K562 (cell line): ENCODE measurements at regions not wholly inside any gene's neighbourhood (a gene's known extent, or its start where the extent isn't known, plus 50 kb on each side); places are given as distances from the start of the nearest gene placed in this dataset.

Experiments used
- BCL6 ChIP-seq: fragments of 250-450 bp; sonication (Bioruptor Pico); IDR thresholded peaks from 2 replicates; pipeline ENCODE4 v1.4.0; 2020
- KDM2B ChIP-seq: fragments of 250-450 bp; sonication (Bioruptor Pico); IDR thresholded peaks from 2 replicates; pipeline ENCODE4 v1.8.0; 2021; ENCODE audit warnings: mild to moderate bottlenecking, moderate library complexity
- MAFF ChIP-seq: IDR thresholded peaks from 2 replicates; pipeline ENCODE4 v1.6.1; 2012; ENCODE audit warnings: low read length, improper control_type of control experiment
- NFIC ChIP-seq: fragments of 450-650 bp; IDR thresholded peaks from 2 replicates; pipeline ENCODE4 v1.6.1; 2017; ENCODE audit warnings: mild to moderate bottlenecking, inconsistent platforms
- PYGO2 ChIP-seq: fragments of 450-650 bp; IDR thresholded peaks from 2 replicates; pipeline ENCODE4 v1.6.1; 2016; ENCODE audit warnings: mild to moderate bottlenecking, missing genetic modification characterization, moderate library complexity, missing compliant biosample characterization
- TAF1 ChIP-seq: IDR thresholded peaks from 2 replicates; pipeline ENCODE4 v1.6.1; 2011; ENCODE audit warnings: mild to moderate bottlenecking, low read length, moderate library complexity; ENCODE audit not compliant: insufficient read depth, control insufficient read depth, severe bottlenecking; ENCODE audit errors: extremely low read depth
- TCF7L2 ChIP-seq: fragments of 150-350 bp; IDR thresholded peaks from 2 replicates; pipeline ENCODE4 v1.6.1; 2016; ENCODE audit warnings: low read depth, mild to moderate bottlenecking, low read length, moderate library complexity
- ZNF324 ChIP-seq: fragments of 250-450 bp; sonication (Bioruptor Pico); IDR thresholded peaks from 2 replicates; pipeline ENCODE4 v1.4.0; 2020; ENCODE audit warnings: mild to moderate bottlenecking
- ZNF778 ChIP-seq: fragments of 450-650 bp; formaldehyde crosslinking; IDR thresholded peaks from 2 replicates; pipeline ENCODE4 v1.4.0; 2020; ENCODE audit warnings: mild to moderate bottlenecking, moderate library complexity
- TF ChIP-seq, protein P1 (sequence below): fragments of 150-350 bp; conservative IDR thresholded peaks from 2 replicates; pipeline ENCODE4 v1.6.1; 2014; ENCODE audit warnings: low read length
- TF ChIP-seq, protein P2 (sequence below): fragments of 200-800 bp; sonication (Bioruptor generic); IDR thresholded peaks from 2 replicates; pipeline ENCODE4 v1.6.1; 2016; ENCODE audit warnings: missing genetic modification characterization, missing compliant biosample characterization
- TF ChIP-seq, protein P3 (sequence below), 2 experiments: fragments of 450-650 bp in 1 of 2; sonication (generic) in 1 of 2; formaldehyde crosslinking; conservative IDR thresholded peaks; 2 replicates each; pipeline versions ENCODE4 v1.4.0 to v1.8.1; 2020 to 2022; ENCODE audit warnings: mild to moderate bottlenecking in 1 of 2, missing genetic modification reagents in 1 of 2
- TF ChIP-seq, protein P4 (sequence below), 3 experiments: IDR thresholded peaks in 2 of 3; conservative IDR thresholded peaks in 1 of 3; 2 replicates each; pipeline ENCODE4 v1.5.1; 2011 to 2012; ENCODE audit warnings: low read length in 3 of 3, mild to moderate bottlenecking in 3 of 3, control low read depth in 2 of 3, improper control_type of control experiment in 1 of 3, inconsistent platforms in 1 of 3, low read depth in 1 of 3, mixed read lengths in 1 of 3, moderate library complexity in 1 of 3; ENCODE audit not compliant: insufficient read depth in 2 of 3

DNA sequence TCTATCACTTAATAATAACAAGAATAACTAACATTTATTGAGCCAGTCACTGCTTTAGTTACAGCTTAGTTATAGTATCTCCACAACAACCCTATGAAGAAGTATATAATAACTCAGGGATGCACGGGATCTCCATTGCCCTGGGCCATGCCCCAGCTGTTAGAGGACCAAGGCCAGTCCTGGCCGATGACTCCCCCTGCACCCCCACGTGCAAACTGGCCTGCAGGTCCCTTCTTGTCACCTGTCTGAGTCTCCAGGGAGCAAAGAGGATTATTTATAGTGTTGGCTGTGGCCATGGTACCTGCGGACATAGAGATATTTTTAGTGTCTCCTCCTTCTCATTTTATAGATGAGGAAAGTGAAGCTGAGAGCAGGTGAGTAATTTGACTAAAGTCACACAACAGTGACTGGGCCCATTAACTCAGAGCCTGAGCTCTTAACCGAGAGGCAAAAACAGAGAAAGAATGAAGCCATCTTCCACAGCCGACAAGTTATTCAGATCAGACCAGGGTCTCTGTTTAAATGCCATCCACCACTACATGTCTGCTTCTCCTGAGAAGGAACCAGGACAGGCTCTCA lies 94.4 kb downstream of the TMEM215 start:
- TF ChIP-seq, protein P1, sequence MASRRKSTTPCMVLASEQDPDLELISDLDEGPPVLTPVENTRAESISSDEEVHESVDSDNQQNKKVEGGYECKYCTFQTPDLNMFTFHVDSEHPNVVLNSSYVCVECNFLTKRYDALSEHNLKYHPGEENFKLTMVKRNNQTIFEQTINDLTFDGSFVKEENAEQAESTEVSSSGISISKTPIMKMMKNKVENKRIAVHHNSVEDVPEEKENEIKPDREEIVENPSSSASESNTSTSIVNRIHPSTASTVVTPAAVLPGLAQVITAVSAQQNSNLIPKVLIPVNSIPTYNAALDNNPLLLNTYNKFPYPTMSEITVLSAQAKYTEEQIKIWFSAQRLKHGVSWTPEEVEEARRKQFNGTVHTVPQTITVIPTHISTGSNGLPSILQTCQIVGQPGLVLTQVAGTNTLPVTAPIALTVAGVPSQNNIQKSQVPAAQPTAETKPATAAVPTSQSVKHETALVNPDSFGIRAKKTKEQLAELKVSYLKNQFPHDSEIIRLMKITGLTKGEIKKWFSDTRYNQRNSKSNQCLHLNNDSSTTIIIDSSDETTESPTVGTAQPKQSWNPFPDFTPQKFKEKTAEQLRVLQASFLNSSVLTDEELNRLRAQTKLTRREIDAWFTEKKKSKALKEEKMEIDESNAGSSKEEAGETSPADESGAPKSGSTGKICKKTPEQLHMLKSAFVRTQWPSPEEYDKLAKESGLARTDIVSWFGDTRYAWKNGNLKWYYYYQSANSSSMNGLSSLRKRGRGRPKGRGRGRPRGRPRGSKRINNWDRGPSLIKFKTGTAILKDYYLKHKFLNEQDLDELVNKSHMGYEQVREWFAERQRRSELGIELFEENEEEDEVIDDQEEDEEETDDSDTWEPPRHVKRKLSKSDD, result no peak
- TF ChIP-seq TCF7L2, result no peak
- no peak for TF ChIP-seq KDM2B
- TF ChIP-seq BCL6, result no peak
- no peak for TF ChIP-seq PYGO2 (tag)
- TF ChIP-seq ZNF778 (CRISPR knock-in tag), result no peak
- TF ChIP-seq, protein P2, sequence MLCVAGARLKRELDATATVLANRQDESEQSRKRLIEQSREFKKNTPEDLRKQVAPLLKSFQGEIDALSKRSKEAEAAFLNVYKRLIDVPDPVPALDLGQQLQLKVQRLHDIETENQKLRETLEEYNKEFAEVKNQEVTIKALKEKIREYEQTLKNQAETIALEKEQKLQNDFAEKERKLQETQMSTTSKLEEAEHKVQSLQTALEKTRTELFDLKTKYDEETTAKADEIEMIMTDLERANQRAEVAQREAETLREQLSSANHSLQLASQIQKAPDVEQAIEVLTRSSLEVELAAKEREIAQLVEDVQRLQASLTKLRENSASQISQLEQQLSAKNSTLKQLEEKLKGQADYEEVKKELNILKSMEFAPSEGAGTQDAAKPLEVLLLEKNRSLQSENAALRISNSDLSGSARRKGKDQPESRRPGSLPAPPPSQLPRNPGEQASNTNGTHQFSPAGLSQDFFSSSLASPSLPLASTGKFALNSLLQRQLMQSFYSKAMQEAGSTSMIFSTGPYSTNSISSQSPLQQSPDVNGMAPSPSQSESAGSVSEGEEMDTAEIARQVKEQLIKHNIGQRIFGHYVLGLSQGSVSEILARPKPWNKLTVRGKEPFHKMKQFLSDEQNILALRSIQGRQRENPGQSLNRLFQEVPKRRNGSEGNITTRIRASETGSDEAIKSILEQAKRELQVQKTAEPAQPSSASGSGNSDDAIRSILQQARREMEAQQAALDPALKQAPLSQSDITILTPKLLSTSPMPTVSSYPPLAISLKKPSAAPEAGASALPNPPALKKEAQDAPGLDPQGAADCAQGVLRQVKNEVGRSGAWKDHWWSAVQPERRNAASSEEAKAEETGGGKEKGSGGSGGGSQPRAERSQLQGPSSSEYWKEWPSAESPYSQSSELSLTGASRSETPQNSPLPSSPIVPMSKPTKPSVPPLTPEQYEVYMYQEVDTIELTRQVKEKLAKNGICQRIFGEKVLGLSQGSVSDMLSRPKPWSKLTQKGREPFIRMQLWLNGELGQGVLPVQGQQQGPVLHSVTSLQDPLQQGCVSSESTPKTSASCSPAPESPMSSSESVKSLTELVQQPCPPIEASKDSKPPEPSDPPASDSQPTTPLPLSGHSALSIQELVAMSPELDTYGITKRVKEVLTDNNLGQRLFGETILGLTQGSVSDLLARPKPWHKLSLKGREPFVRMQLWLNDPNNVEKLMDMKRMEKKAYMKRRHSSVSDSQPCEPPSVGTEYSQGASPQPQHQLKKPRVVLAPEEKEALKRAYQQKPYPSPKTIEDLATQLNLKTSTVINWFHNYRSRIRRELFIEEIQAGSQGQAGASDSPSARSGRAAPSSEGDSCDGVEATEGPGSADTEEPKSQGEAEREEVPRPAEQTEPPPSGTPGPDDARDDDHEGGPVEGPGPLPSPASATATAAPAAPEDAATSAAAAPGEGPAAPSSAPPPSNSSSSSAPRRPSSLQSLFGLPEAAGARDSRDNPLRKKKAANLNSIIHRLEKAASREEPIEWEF (CRISPR knock-in tag), result no peak
- TF ChIP-seq, protein P3, sequence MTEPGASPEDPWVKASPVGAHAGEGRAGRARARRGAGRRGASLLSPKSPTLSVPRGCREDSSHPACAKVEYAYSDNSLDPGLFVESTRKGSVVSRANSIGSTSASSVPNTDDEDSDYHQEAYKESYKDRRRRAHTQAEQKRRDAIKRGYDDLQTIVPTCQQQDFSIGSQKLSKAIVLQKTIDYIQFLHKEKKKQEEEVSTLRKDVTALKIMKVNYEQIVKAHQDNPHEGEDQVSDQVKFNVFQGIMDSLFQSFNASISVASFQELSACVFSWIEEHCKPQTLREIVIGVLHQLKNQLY (CRISPR knock-in tag; conservative IDR thresholded peaks at IDR 0.05), result no peak
- no peak for TF ChIP-seq MAFF
- TF ChIP-seq ZNF324, result no peak
- no peak for TF ChIP-seq TAF1
- no peak for TF ChIP-seq NFIC
- TF ChIP-seq, protein P4, sequence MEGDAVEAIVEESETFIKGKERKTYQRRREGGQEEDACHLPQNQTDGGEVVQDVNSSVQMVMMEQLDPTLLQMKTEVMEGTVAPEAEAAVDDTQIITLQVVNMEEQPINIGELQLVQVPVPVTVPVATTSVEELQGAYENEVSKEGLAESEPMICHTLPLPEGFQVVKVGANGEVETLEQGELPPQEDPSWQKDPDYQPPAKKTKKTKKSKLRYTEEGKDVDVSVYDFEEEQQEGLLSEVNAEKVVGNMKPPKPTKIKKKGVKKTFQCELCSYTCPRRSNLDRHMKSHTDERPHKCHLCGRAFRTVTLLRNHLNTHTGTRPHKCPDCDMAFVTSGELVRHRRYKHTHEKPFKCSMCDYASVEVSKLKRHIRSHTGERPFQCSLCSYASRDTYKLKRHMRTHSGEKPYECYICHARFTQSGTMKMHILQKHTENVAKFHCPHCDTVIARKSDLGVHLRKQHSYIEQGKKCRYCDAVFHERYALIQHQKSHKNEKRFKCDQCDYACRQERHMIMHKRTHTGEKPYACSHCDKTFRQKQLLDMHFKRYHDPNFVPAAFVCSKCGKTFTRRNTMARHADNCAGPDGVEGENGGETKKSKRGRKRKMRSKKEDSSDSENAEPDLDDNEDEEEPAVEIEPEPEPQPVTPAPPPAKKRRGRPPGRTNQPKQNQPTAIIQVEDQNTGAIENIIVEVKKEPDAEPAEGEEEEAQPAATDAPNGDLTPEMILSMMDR (IDR thresholded peaks at IDR 0.05 in 2 of 3, conservative IDR thresholded peaks at IDR 0.05 in 1 of 3; ENCODE audit: insufficient read depth in 2 of 3, low read depth in 1 of 3, low read length in 3 of 3), result no peak
